ENCODE measurements at regions not wholly inside any gene's neighbourhood (a gene's known extent, or its start where the extent isn't known, plus 50 kb on each side); places are given as distances from the start of the nearest gene placed in this dataset.
A peak's percentile ranks its signal among the peaks of the same experiment; 100 is the strongest.
"Not testable (repeated sequence)": the region's sequence is repeated elsewhere in the genome, so short reads cannot be mapped to it uniquely, and the experiment has no call there.

GRCh38 chr5:118506217-118506852, 482.0 kb downstream of the DTWD2 start:
- H3K27me3 ChIP-seq (ENCODE audit: control insufficient read depth in 3 of 3, insufficient read depth in 3 of 3, low read length in 2 of 3) = no peaks in the 10 kb centered on the region
- H3K9ac ChIP-seq (ENCODE audit: insufficient read depth in 1 of 2, low read length in 2 of 2) = no peak overlapping the region
- peaks cover 0 to 7% (median 3%) of the 10 kb centered on the region in 4 donors for H3K9me3 ChIP-seq (ENCODE audit: control insufficient read depth in 4 of 4, insufficient read depth in 3 of 4, low read length in 3 of 4)
- H3K4me3 ChIP-seq = no peak overlapping the region
- H3K36me3 ChIP-seq (ENCODE audit: control insufficient read depth in 4 of 4, insufficient read depth in 4 of 4, low read length in 4 of 4) = no peaks in the 10 kb centered on the region
- H3K4me1 ChIP-seq (ENCODE audit: control insufficient read depth in 5 of 5, insufficient read depth in 5 of 5, low read length in 5 of 5) = no peaks in the 10 kb centered on the region
- 82 to 90% methylated on average over 4 of the region's 4 CpGs for WGBS, 2 donors
- H3K27ac ChIP-seq (ENCODE audit: low read depth in 1 of 2, low read length in 1 of 2) = no peak overlapping the region
- TF ChIP-seq, protein P1, sequence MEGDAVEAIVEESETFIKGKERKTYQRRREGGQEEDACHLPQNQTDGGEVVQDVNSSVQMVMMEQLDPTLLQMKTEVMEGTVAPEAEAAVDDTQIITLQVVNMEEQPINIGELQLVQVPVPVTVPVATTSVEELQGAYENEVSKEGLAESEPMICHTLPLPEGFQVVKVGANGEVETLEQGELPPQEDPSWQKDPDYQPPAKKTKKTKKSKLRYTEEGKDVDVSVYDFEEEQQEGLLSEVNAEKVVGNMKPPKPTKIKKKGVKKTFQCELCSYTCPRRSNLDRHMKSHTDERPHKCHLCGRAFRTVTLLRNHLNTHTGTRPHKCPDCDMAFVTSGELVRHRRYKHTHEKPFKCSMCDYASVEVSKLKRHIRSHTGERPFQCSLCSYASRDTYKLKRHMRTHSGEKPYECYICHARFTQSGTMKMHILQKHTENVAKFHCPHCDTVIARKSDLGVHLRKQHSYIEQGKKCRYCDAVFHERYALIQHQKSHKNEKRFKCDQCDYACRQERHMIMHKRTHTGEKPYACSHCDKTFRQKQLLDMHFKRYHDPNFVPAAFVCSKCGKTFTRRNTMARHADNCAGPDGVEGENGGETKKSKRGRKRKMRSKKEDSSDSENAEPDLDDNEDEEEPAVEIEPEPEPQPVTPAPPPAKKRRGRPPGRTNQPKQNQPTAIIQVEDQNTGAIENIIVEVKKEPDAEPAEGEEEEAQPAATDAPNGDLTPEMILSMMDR (IDR thresholded peaks at IDR 0.05; ENCODE audit: control extremely low read depth, extremely low read depth) = no peak
- no peak for ATAC-seq (ENCODE audit: insufficient read depth, low FRiP score)
- no peak for DNase-seq

DNA sequence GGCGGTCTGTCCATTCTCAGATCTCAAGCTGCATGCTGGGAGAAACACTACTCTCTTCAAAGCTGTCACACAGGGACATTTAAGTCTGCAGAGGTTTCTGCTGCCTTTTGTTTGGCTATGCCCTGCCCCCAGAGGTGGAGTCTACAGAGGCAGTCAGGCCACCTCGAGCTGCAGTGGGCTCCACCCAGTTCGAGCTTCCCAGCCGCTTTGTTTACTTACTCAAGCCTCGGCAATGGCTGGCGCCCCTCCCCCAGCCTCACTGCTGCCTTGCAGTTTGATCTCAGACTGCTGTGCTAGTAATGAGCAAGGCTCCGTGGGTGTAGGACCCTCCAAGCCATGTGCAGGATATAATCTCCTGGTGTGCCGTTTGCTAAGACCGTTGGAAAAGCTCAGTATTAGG, 486.1 kb downstream of the DTWD2 start:
- H3K4me1 ChIP-seq (ENCODE audit: control insufficient read depth in 5 of 5, insufficient read depth in 5 of 5, low read length in 5 of 5); H3K9me3 ChIP-seq (ENCODE audit: control insufficient read depth in 4 of 4, insufficient read depth in 3 of 4, low read length in 3 of 4); H3K4me3 ChIP-seq; H3K9ac ChIP-seq (ENCODE audit: insufficient read depth in 1 of 2, low read length in 2 of 2); ATAC-seq (ENCODE audit: insufficient read depth, low FRiP score); H3K36me3 ChIP-seq (ENCODE audit: control insufficient read depth in 4 of 4, insufficient read depth in 4 of 4, low read length in 4 of 4); H3K27ac ChIP-seq (ENCODE audit: low read depth in 1 of 2, low read length in 1 of 2); H3K27me3 ChIP-seq (ENCODE audit: control insufficient read depth in 3 of 3, insufficient read depth in 3 of 3, low read length in 2 of 3); DNase-seq: not testable (repeated sequence)
- WGBS, 2 donors = 87 to 89% methylated on average over 9 of the region's 9 CpGs

DNA sequence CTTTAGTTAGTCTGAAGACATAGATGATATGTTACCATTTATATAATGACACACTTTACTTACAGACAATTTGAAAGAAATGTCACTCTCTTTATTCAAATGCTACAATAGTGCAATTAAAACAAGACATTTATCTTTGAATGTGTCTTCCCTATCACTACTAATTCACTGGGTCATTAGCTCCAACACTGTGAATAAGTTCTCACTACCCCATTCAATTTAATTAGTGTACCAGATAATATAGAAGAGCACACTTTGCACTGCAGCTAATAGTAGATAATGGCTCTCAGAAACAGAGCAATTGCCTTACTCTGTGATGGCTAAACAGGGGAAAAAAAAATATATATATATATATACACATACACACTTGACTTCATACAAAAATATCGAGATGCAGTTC, 497.0 kb downstream of the DTWD2 start:
- H3K27me3 ChIP-seq (ENCODE audit: control insufficient read depth in 3 of 3, insufficient read depth in 3 of 3, low read length in 2 of 3) = no peaks in the 10 kb centered on the region
- TF ChIP-seq, protein P1 (IDR thresholded peaks at IDR 0.05; ENCODE audit: control extremely low read depth, extremely low read depth) = no peak
- DNase-seq (no peak), ATAC-seq (ENCODE audit: insufficient read depth, low FRiP score) (no peak)
- 93 to 98% methylated on average over 1 of the region's 1 CpG for WGBS, 2 donors
- H3K4me3 ChIP-seq = no peak overlapping the region
- H3K36me3 ChIP-seq (ENCODE audit: control insufficient read depth in 4 of 4, insufficient read depth in 4 of 4, low read length in 4 of 4) = no peaks in the 10 kb centered on the region
- no peak overlapping the region for H3K9ac ChIP-seq (ENCODE audit: insufficient read depth in 1 of 2, low read length in 2 of 2)
- H3K4me1 ChIP-seq (ENCODE audit: control insufficient read depth in 5 of 5, insufficient read depth in 5 of 5, low read length in 5 of 5) = peaks cover 0 to 5% (median 0%) of the 10 kb centered on the region in 5 donors
- no peak overlapping the region for H3K27ac ChIP-seq (ENCODE audit: low read depth in 1 of 2, low read length in 1 of 2)
- H3K9me3 ChIP-seq (ENCODE audit: control insufficient read depth in 4 of 4, insufficient read depth in 3 of 4, low read length in 3 of 4) = no peaks in the 10 kb centered on the region

GRCh38 chr5:118486647-118487225, 501.6 kb downstream of the DTWD2 start:
- no peak for ATAC-seq (ENCODE audit: insufficient read depth, low FRiP score)
- peak in 2 of 3 donors; percentile 31 to 61 for DNase-seq
- Histone ChIP-seq H3K4me1 (ENCODE audit: control insufficient read depth in 5 of 5, insufficient read depth in 5 of 5, low read length in 5 of 5) (peaks cover 0 to 8% (median 0%) of the 10 kb centered on the region in 5 donors), H3K9ac (ENCODE audit: insufficient read depth in 1 of 2, low read length in 2 of 2) (no peak overlapping the region), H3K27ac (ENCODE audit: low read depth in 1 of 2, low read length in 1 of 2) (no peak overlapping the region), H3K36me3 (ENCODE audit: control insufficient read depth in 4 of 4, insufficient read depth in 4 of 4, low read length in 4 of 4) (no peaks in the 10 kb centered on the region), H3K27me3 (ENCODE audit: control insufficient read depth in 3 of 3, insufficient read depth in 3 of 3, low read length in 2 of 3) (no peaks in the 10 kb centered on the region), H3K9me3 (ENCODE audit: control insufficient read depth in 4 of 4, insufficient read depth in 3 of 4, low read length in 3 of 4) (no peaks in the 10 kb centered on the region), H3K4me3 (no peak overlapping the region)
- TF ChIP-seq, protein P1 (IDR thresholded peaks at IDR 0.05; ENCODE audit: control extremely low read depth, extremely low read depth) = no peak
- 34 to 40% methylated on average over 3 of the region's 3 CpGs for WGBS, 2 donors
